H9 (cell line): ENCODE measurements at regions not wholly inside any gene's neighbourhood (a gene's known extent, or its start where the extent isn't known, plus 50 kb on each side); places are given as distances from the start of the nearest gene placed in this dataset.
A peak's percentile ranks its signal among the peaks of the same experiment; 100 is the strongest.

Experiments
- DNase-seq: peaks from one replicate; pipeline ENCODE4 v3.0.0-alpha.2; 2017
- H2AFZ ChIP-seq: one replicate; pipeline ENCODE4 v1.6.1; 2013; ENCODE audit warnings: mild to moderate bottlenecking, low read length, control low read depth, moderate library complexity
- H2AK5ac ChIP-seq: 2 replicates; pipeline ENCODE4 v1.6.1; 2013; ENCODE audit warnings: low read length, control low read depth, mixed read lengths; ENCODE audit not compliant: insufficient read length
- H2BK120ac ChIP-seq: one replicate; pipeline ENCODE4 v1.6.1; 2013; ENCODE audit warnings: low read depth, mild to moderate bottlenecking, low read length, control low read depth, inconsistent platforms; ENCODE audit not compliant: poor library complexity, severe bottlenecking
- H2BK12ac ChIP-seq: 2 replicates; pipeline ENCODE4 v1.6.1; 2013; ENCODE audit warnings: low read length, control low read depth, mixed read lengths, low read depth; ENCODE audit not compliant: insufficient read length
- H2BK15ac ChIP-seq: 2 replicates; pipeline ENCODE4 v1.6.1; 2013; ENCODE audit warnings: low read depth, low read length, control low read depth
- H2BK20ac ChIP-seq: one replicate; pipeline ENCODE4 v1.6.1; 2013; ENCODE audit warnings: low read depth, mild to moderate bottlenecking, low read length, control low read depth, inconsistent platforms; ENCODE audit not compliant: poor library complexity, severe bottlenecking
- H2BK5ac ChIP-seq: 2 replicates; pipeline ENCODE4 v1.6.1; 2013; ENCODE audit warnings: low read length, control low read depth, mixed read lengths; ENCODE audit not compliant: insufficient read length
- H3K14ac ChIP-seq: 2 replicates; pipeline ENCODE4 v1.6.1; 2013; ENCODE audit warnings: low read length, control low read depth; ENCODE audit not compliant: insufficient read depth
- H3K18ac ChIP-seq: 2 replicates; pipeline ENCODE4 v1.6.1; 2013; ENCODE audit warnings: low read depth, mild to moderate bottlenecking, mixed read lengths, low read length, control low read depth; ENCODE audit not compliant: insufficient read length
- H3K23ac ChIP-seq: 2 replicates; pipeline ENCODE4 v1.6.1; 2013; ENCODE audit warnings: low read length, control low read depth, mixed read lengths, low read depth; ENCODE audit not compliant: insufficient read length
- H3K23me2 ChIP-seq: 2 replicates; pipeline ENCODE4 v1.6.1; 2013; ENCODE audit warnings: low read depth, mild to moderate bottlenecking, mixed read lengths, low read length, control low read depth; ENCODE audit not compliant: insufficient read length, poor library complexity, severe bottlenecking
- H3K27ac ChIP-seq: 2 replicates; pipeline ENCODE4 v1.5.1; 2013; ENCODE audit warnings: low read length, control low read depth, mixed read lengths, low read depth; ENCODE audit not compliant: insufficient read length
- H3K27me3 ChIP-seq: 2 replicates; pipeline ENCODE4 v1.6.1; 2013; ENCODE audit warnings: low read length, control low read depth, inconsistent platforms; ENCODE audit not compliant: insufficient read depth
- H3K4ac ChIP-seq: 2 replicates; pipeline ENCODE4 v1.6.1; 2013; ENCODE audit warnings: low read depth, mild to moderate bottlenecking, control low read depth, inconsistent platforms, low read length, moderate library complexity
- H3K4me1 ChIP-seq: 2 replicates; pipeline ENCODE4 v1.6.1; 2013; ENCODE audit warnings: low read length, control low read depth, inconsistent platforms; ENCODE audit not compliant: insufficient read depth
- H3K4me2 ChIP-seq: 2 replicates; pipeline ENCODE4 v1.6.1; 2013; ENCODE audit warnings: low read length, control low read depth, mixed read lengths; ENCODE audit not compliant: insufficient read length, insufficient read depth
- H3K56ac ChIP-seq: 2 replicates; pipeline ENCODE4 v1.6.1; 2013; ENCODE audit warnings: low read depth, mild to moderate bottlenecking, mixed read lengths, low read length, control low read depth; ENCODE audit not compliant: insufficient read length
- H3K79me1 ChIP-seq: 2 replicates; pipeline ENCODE4 v1.6.1; 2013; ENCODE audit warnings: low read depth, mild to moderate bottlenecking, moderate library complexity, low read length, control low read depth, inconsistent platforms; ENCODE audit not compliant: insufficient read depth, poor library complexity, severe bottlenecking
- H3K79me2 ChIP-seq: 2 replicates; pipeline ENCODE4 v1.6.1; 2013; ENCODE audit warnings: low read length, control low read depth, inconsistent platforms; ENCODE audit not compliant: insufficient read depth
- H3K9ac ChIP-seq: 2 replicates; pipeline ENCODE4 v1.6.1; 2013; ENCODE audit warnings: low read length, control low read depth, mixed read lengths; ENCODE audit not compliant: insufficient read length; ENCODE audit errors: extremely low read depth
- H3K9me3 ChIP-seq: one replicate; pipeline ENCODE4 v1.6.1; 2013; ENCODE audit warnings: low read depth, low read length, inconsistent platforms; ENCODE audit not compliant: control insufficient read depth
- H3T11ph ChIP-seq: one replicate; pipeline ENCODE4 v1.6.1; 2013; ENCODE audit warnings: mild to moderate bottlenecking, low read length, control low read depth, inconsistent platforms
- H4K20me1 ChIP-seq: one replicate; pipeline ENCODE4 v1.6.1; 2013; ENCODE audit not compliant: control insufficient read depth, insufficient read length, insufficient read depth
- H4K5ac ChIP-seq: 2 replicates; pipeline ENCODE4 v1.6.1; 2013; ENCODE audit warnings: low read depth, mild to moderate bottlenecking, mixed read lengths, low read length, control low read depth; ENCODE audit not compliant: insufficient read length
- H4K8ac ChIP-seq: replicated peaks from 2 replicates; pipeline ENCODE4 v1.6.1; 2013; ENCODE audit warnings: low read length, control low read depth, mixed read lengths, low read depth; ENCODE audit not compliant: insufficient read length
- H4K91ac ChIP-seq: 2 replicates; pipeline ENCODE4 v1.6.1; 2013; ENCODE audit warnings: low read depth, mild to moderate bottlenecking, moderate library complexity, mixed read lengths, low read length, control low read depth; ENCODE audit not compliant: insufficient read length
- H3K27ac Mint-ChIP-seq, 3 experiments: 2 replicates in 2 of 3; 3 replicates in 1 of 3; pipeline ENCODE4 v1.8.0; 2020 to 2021; ENCODE audit warnings: mixed read lengths in 3 of 3, mild to moderate bottlenecking in 1 of 3, moderate library complexity in 1 of 3
- H3K27me3 Mint-ChIP-seq: 2 replicates; pipeline ENCODE4 v1.8.0; 2021; ENCODE audit warnings: low read depth, mild to moderate bottlenecking, moderate library complexity, mixed read lengths
- H3K36me3 Mint-ChIP-seq, 3 experiments: 2 replicates in 2 of 3; 3 replicates in 1 of 3; pipeline ENCODE4 v1.8.0; 2020 to 2021; ENCODE audit warnings: low read depth in 3 of 3, mixed read lengths in 3 of 3; ENCODE audit not compliant: insufficient read depth in 1 of 3
- H3K4me1 Mint-ChIP-seq, 2 experiments: 2 replicates each; pipeline ENCODE4 v1.8.0; 2020; ENCODE audit warnings: mixed read lengths in 2 of 2
- H3K4me3 Mint-ChIP-seq, 2 experiments: 2 replicates in 1 of 2; 3 replicates in 1 of 2; pipeline ENCODE4 v1.8.0; 2020 to 2021; ENCODE audit warnings: mild to moderate bottlenecking in 2 of 2, mixed read lengths in 2 of 2, moderate library complexity in 1 of 2
- H3K9me3 Mint-ChIP-seq, 2 experiments: 2 replicates in 1 of 2; 3 replicates in 1 of 2; pipeline ENCODE4 v1.8.0; 2020; ENCODE audit warnings: mild to moderate bottlenecking in 2 of 2, mixed read lengths in 2 of 2, moderate library complexity in 1 of 2
- CTCF ChIP-seq: fragments of 200-600 bp; sonication (generic); conservative IDR thresholded peaks from 3 replicates; pipeline ENCODE4 v1.8.0; 2021; ENCODE audit warnings: antibody characterized with exemption, mild to moderate bottlenecking
- WGBS: extraction: QIAGEN DNeasy Blood & Tissue Kit; methylation state at CpG from one replicate; pipeline ENCODE4 v1.1.7; 2013; ENCODE audit warnings: missing lambda C conversion rate, low lambda C conversion rate, mixed read lengths; ENCODE audit not compliant: insufficient read length; ENCODE audit errors: extremely low coverage; 5-methylcytosine and 5-hydroxymethylcytosine counted together

- Mint-ChIP-seq H3K4me1 (peaks cover 35 to 40% of the 10 kb centered on the region in 2 experiments), H3K27ac (peak overlapping the region; percentile 45 to 91 (median 52); a peak in 4 of 7 replicates), H3K36me3 (no peaks in the 10 kb centered on the region), H3K4me3 (no peak overlapping the region), H3K27me3 (no peaks in the 10 kb centered on the region), H3K9me3 (no peaks in the 10 kb centered on the region; a peak in 1 of 5 replicates)
- H3K79me2 ChIP-seq: no peaks in the 10 kb centered on the region
- no peak overlapping the region for H2BK20ac ChIP-seq
- no peak overlapping the region for H2BK120ac ChIP-seq
- H2AFZ ChIP-seq: no peak overlapping the region
- no peak overlapping the region for H4K5ac ChIP-seq
- no peak overlapping the region for H3K23ac ChIP-seq
- H3K79me1 ChIP-seq: no peaks in the 10 kb centered on the region
- TF ChIP-seq CTCF: no peak
- H2AK5ac ChIP-seq: no peak overlapping the region
- H3T11ph ChIP-seq: no peak overlapping the region
- no CpG with 5 or more reads among the region's 2 CpGs for WGBS
- peak overlapping the region; percentile 54 for H3K27ac ChIP-seq
- H4K20me1 ChIP-seq: no peaks in the 10 kb centered on the region
- H3K14ac ChIP-seq: no peak overlapping the region
- H2BK5ac ChIP-seq: no peak overlapping the region
- H3K9me3 ChIP-seq: no peaks in the 10 kb centered on the region
- H3K4me2 ChIP-seq: no peak overlapping the region
- H4K8ac ChIP-seq: no peak overlapping the region
- H3K4ac ChIP-seq: no peak overlapping the region
- no peak for DNase-seq
- peaks cover 11% of the 10 kb centered on the region; the same call in 1 of the 2 replicates for H3K4me1 ChIP-seq
- no peak overlapping the region for H4K91ac ChIP-seq
- H2BK15ac ChIP-seq: no peak overlapping the region
- no peak overlapping the region for H3K56ac ChIP-seq
- no peak overlapping the region for H3K9ac ChIP-seq
- H3K27me3 ChIP-seq: no peaks in the 10 kb centered on the region
- no peak overlapping the region for H3K18ac ChIP-seq
- H3K23me2 ChIP-seq: no peaks in the 10 kb centered on the region
- no peak overlapping the region for H2BK12ac ChIP-seq
Measured at GRCh38 chr11:127632976-127633680, 632.6 kb upstream of the KIRREL3 start.
